WTC11 (cell line): ENCODE measurements at regions not wholly inside any gene's neighbourhood (a gene's known extent, or its start where the extent isn't known, plus 50 kb on each side); places are given as distances from the start of the nearest gene placed in this dataset.

ENCODE experiments used
- ATAC-seq: fragments of 200-7000 bp; cut with Tn5 transposase; 2 replicates; pipeline ENCODE4 v1.10.0; 2021; ENCODE audit warnings: mild to moderate bottlenecking, moderate library complexity
- CTCF ChIA-PET: fragments of 300-600 bp; sonication (Branson Sonifier 250); formaldehyde crosslinking; loops from one replicate; lab custom pipeline; 2021; ENCODE audit warnings: antibody characterized with exemption; lab: Charles Lee
- POLR2A ChIA-PET: fragments of 350-600 bp; sonication (Branson Sonifier 250); formaldehyde crosslinking; loops from one replicate; lab custom pipeline; 2021; ENCODE audit warnings: antibody characterized with exemption; lab: Charles Lee
- DNase-seq: peaks from one replicate; pipeline ENCODE4 v3.0.0; 2021; ENCODE audit warnings: low spot score
- H3K27ac Mint-ChIP-seq: 2 replicates; pipeline ENCODE4 v1.8.0; 2021; ENCODE audit warnings: mixed read lengths
- H3K27me3 Mint-ChIP-seq: 2 replicates; pipeline ENCODE4 v1.8.0; 2021; ENCODE audit warnings: low read depth, mild to moderate bottlenecking, moderate library complexity, mixed read lengths
- H3K36me3 Mint-ChIP-seq: 2 replicates; pipeline ENCODE4 v1.8.0; 2021; ENCODE audit warnings: mixed read lengths
- H3K4me1 Mint-ChIP-seq: 2 replicates; pipeline ENCODE4 v1.8.0; 2022; ENCODE audit warnings: mixed read lengths
- H3K4me3 Mint-ChIP-seq: 2 replicates; pipeline ENCODE4 v1.8.0; 2021; ENCODE audit warnings: mild to moderate bottlenecking, moderate library complexity, mixed read lengths
- H3K9me3 Mint-ChIP-seq: 2 replicates; pipeline ENCODE4 v1.8.0; 2021; ENCODE audit warnings: mixed read lengths
- CREM ChIP-seq: sonication (generic); formaldehyde crosslinking; IDR thresholded peaks from 2 replicates; pipeline ENCODE4 v1.8.1; 2022; ENCODE audit warnings: mild to moderate bottlenecking, missing genetic modification reagents, moderate library complexity
- ELF4 ChIP-seq: sonication (generic); formaldehyde crosslinking; IDR thresholded peaks from 2 replicates; pipeline ENCODE4 v1.8.1; 2022; ENCODE audit warnings: low read depth, mild to moderate bottlenecking, moderate library complexity, missing genetic modification reagents
- GABPB1 ChIP-seq: sonication (generic); formaldehyde crosslinking; IDR thresholded peaks from 2 replicates; pipeline ENCODE4 v1.8.1; 2023; ENCODE audit warnings: mild to moderate bottlenecking, missing genetic modification reagents
- GRHL2 ChIP-seq: fragments of 250-450 bp; sonication (Bioruptor Pico); IDR thresholded peaks from 2 replicates; pipeline ENCODE4 v1.8.0; 2022; ENCODE audit warnings: mild to moderate bottlenecking, moderate library complexity; ENCODE audit not compliant: insufficient replicate concordance, severe bottlenecking
- GTF2I ChIP-seq: fragments of 250-450 bp; sonication (Bioruptor Pico); conservative IDR thresholded peaks from 2 replicates; pipeline ENCODE4 v1.4.0; 2021; ENCODE audit warnings: mild to moderate bottlenecking
- HMGA2 ChIP-seq: fragments of 250-450 bp; sonication (Bioruptor Pico); IDR thresholded peaks from 2 replicates; pipeline ENCODE4 v1.4.0; 2021; ENCODE audit warnings: mild to moderate bottlenecking, moderate library complexity
- IRF2 ChIP-seq: sonication (generic); formaldehyde crosslinking; IDR thresholded peaks from 2 replicates; pipeline ENCODE4 v1.8.0; 2022; ENCODE audit warnings: low read depth, missing genetic modification reagents, borderline replicate concordance
- NFATC4 ChIP-seq: fragments of 250-450 bp; sonication (Bioruptor Pico); IDR thresholded peaks from 2 replicates; pipeline ENCODE4 v1.9.0; 2021; ENCODE audit warnings: mild to moderate bottlenecking
- NFE2L1 ChIP-seq: sonication (generic); formaldehyde crosslinking; IDR thresholded peaks from 2 replicates; pipeline ENCODE4 v1.8.1; 2023; ENCODE audit warnings: missing genetic modification reagents
- NR3C1 ChIP-seq: sonication (generic); formaldehyde crosslinking; conservative IDR thresholded peaks from 2 replicates; pipeline ENCODE4 v1.8.1; 2023; ENCODE audit warnings: low read depth, mild to moderate bottlenecking, missing genetic modification reagents
- SMAD4 ChIP-seq: sonication (generic); formaldehyde crosslinking; IDR thresholded peaks from 2 replicates; pipeline ENCODE4 v1.8.0; 2022; ENCODE audit warnings: mild to moderate bottlenecking, missing genetic modification reagents
- USF2 ChIP-seq: sonication (generic); formaldehyde crosslinking; IDR thresholded peaks from 2 replicates; pipeline ENCODE4 v1.8.1; 2023; ENCODE audit warnings: mild to moderate bottlenecking, missing genetic modification reagents, moderate library complexity
- ZNF121 ChIP-seq: sonication (generic); formaldehyde crosslinking; IDR thresholded peaks from 2 replicates; pipeline ENCODE4 v1.8.0; 2023; ENCODE audit warnings: missing genetic modification reagents
- ZNF232 ChIP-seq: sonication (generic); formaldehyde crosslinking; IDR thresholded peaks from 2 replicates; pipeline ENCODE4 v1.8.0; 2022; ENCODE audit warnings: mild to moderate bottlenecking, missing genetic modification reagents
- ZNF423 ChIP-seq: fragments of 250-450 bp; sonication (Bioruptor Pico); IDR thresholded peaks from 2 replicates; pipeline ENCODE4 v2.1.2; 2022; ENCODE audit warnings: mild to moderate bottlenecking, moderate library complexity
- TF ChIP-seq, protein P1 (sequence below): sonication (generic); formaldehyde crosslinking; IDR thresholded peaks from 2 replicates; pipeline ENCODE4 v1.8.1; 2022; ENCODE audit warnings: low read depth, mild to moderate bottlenecking, moderate library complexity, missing genetic modification reagents, borderline replicate concordance
- TF ChIP-seq, protein P2 (sequence below): sonication (generic); formaldehyde crosslinking; IDR thresholded peaks from 2 replicates; pipeline ENCODE4 v1.8.1; 2023; ENCODE audit warnings: mild to moderate bottlenecking, missing genetic modification reagents
- TF ChIP-seq, protein P3 (sequence below): fragments of 200-600 bp; IDR thresholded peaks from 2 replicates; pipeline ENCODE4 v1.8.0; 2022; ENCODE audit warnings: antibody characterized with exemption
- TF ChIP-seq, protein P4 (sequence below): fragments of 250-450 bp; sonication (Bioruptor Pico); IDR thresholded peaks from 2 replicates; pipeline ENCODE4 v1.9.0; 2021; ENCODE audit warnings: moderate library complexity, mild to moderate bottlenecking, inconsistent platforms, borderline replicate concordance
- TF ChIP-seq, protein P5 (sequence below): fragments of 250-450 bp; sonication (Bioruptor Pico); IDR thresholded peaks from 2 replicates; pipeline ENCODE4 v1.9.0; 2021; ENCODE audit warnings: mild to moderate bottlenecking, borderline replicate concordance

- no peaks in the 10 kb centered on the region for H3K4me1 Mint-ChIP-seq
- H3K36me3 Mint-ChIP-seq = peaks cover 3% of the 10 kb centered on the region; the same call in 1 of the 2 replicates
- H3K27me3 Mint-ChIP-seq = no peaks in the 10 kb centered on the region; the same call in 1 of the 2 replicates
- POLR2A ChIA-PET = no interaction called here
- peaks cover 7% of the 10 kb centered on the region for H3K9me3 Mint-ChIP-seq
- TF ChIP-seq USF2 = no peak
- TF ChIP-seq IRF2 (CRISPR knock-in tag) = no peak
- no peak for TF ChIP-seq ZNF121
- TF ChIP-seq, protein P1, sequence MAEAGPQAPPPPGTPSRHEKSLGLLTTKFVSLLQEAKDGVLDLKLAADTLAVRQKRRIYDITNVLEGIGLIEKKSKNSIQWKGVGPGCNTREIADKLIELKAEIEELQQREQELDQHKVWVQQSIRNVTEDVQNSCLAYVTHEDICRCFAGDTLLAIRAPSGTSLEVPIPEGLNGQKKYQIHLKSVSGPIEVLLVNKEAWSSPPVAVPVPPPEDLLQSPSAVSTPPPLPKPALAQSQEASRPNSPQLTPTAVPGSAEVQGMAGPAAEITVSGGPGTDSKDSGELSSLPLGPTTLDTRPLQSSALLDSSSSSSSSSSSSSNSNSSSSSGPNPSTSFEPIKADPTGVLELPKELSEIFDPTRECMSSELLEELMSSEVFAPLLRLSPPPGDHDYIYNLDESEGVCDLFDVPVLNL (CRISPR knock-in tag) = no peak
- no peak for TF ChIP-seq GABPB1
- TF ChIP-seq ZNF232 (CRISPR knock-in tag) = no peak
- no peak for TF ChIP-seq NFATC4 (CRISPR knock-in tag)
- TF ChIP-seq NR3C1 (CRISPR knock-in tag) = no peak
- TF ChIP-seq SMAD4 (CRISPR knock-in tag) = no peak
- no peak for TF ChIP-seq ZNF423 (CRISPR knock-in tag)
- no peak for TF ChIP-seq GRHL2 (CRISPR knock-in tag)
- TF ChIP-seq, protein P2, sequence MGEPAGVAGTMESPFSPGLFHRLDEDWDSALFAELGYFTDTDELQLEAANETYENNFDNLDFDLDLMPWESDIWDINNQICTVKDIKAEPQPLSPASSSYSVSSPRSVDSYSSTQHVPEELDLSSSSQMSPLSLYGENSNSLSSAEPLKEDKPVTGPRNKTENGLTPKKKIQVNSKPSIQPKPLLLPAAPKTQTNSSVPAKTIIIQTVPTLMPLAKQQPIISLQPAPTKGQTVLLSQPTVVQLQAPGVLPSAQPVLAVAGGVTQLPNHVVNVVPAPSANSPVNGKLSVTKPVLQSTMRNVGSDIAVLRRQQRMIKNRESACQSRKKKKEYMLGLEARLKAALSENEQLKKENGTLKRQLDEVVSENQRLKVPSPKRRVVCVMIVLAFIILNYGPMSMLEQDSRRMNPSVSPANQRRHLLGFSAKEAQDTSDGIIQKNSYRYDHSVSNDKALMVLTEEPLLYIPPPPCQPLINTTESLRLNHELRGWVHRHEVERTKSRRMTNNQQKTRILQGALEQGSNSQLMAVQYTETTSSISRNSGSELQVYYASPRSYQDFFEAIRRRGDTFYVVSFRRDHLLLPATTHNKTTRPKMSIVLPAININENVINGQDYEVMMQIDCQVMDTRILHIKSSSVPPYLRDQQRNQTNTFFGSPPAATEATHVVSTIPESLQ (CRISPR knock-in tag) = no peak
- TF ChIP-seq GTF2I (CRISPR knock-in tag) = no peak
- no peak for TF ChIP-seq HMGA2 (CRISPR knock-in tag)
- no peak for TF ChIP-seq ELF4 (CRISPR knock-in tag)
- no peak for TF ChIP-seq NFE2L1 (CRISPR knock-in tag)
- TF ChIP-seq, protein P3, sequence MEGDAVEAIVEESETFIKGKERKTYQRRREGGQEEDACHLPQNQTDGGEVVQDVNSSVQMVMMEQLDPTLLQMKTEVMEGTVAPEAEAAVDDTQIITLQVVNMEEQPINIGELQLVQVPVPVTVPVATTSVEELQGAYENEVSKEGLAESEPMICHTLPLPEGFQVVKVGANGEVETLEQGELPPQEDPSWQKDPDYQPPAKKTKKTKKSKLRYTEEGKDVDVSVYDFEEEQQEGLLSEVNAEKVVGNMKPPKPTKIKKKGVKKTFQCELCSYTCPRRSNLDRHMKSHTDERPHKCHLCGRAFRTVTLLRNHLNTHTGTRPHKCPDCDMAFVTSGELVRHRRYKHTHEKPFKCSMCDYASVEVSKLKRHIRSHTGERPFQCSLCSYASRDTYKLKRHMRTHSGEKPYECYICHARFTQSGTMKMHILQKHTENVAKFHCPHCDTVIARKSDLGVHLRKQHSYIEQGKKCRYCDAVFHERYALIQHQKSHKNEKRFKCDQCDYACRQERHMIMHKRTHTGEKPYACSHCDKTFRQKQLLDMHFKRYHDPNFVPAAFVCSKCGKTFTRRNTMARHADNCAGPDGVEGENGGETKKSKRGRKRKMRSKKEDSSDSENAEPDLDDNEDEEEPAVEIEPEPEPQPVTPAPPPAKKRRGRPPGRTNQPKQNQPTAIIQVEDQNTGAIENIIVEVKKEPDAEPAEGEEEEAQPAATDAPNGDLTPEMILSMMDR = no peak
- TF ChIP-seq, protein P4, sequence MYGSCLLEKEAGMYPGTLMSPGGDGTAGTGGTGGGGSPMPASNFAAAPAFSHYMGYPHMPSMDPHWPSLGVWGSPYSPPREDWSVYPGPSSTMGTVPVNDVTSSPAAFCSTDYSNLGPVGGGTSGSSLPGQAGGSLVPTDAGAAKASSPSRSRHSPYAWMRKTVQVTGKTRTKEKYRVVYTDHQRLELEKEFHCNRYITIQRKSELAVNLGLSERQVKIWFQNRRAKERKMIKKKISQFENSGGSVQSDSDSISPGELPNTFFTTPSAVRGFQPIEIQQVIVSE (CRISPR knock-in tag) = no peak
- TF ChIP-seq CREM (CRISPR knock-in tag) = no peak
- TF ChIP-seq, protein P5, sequence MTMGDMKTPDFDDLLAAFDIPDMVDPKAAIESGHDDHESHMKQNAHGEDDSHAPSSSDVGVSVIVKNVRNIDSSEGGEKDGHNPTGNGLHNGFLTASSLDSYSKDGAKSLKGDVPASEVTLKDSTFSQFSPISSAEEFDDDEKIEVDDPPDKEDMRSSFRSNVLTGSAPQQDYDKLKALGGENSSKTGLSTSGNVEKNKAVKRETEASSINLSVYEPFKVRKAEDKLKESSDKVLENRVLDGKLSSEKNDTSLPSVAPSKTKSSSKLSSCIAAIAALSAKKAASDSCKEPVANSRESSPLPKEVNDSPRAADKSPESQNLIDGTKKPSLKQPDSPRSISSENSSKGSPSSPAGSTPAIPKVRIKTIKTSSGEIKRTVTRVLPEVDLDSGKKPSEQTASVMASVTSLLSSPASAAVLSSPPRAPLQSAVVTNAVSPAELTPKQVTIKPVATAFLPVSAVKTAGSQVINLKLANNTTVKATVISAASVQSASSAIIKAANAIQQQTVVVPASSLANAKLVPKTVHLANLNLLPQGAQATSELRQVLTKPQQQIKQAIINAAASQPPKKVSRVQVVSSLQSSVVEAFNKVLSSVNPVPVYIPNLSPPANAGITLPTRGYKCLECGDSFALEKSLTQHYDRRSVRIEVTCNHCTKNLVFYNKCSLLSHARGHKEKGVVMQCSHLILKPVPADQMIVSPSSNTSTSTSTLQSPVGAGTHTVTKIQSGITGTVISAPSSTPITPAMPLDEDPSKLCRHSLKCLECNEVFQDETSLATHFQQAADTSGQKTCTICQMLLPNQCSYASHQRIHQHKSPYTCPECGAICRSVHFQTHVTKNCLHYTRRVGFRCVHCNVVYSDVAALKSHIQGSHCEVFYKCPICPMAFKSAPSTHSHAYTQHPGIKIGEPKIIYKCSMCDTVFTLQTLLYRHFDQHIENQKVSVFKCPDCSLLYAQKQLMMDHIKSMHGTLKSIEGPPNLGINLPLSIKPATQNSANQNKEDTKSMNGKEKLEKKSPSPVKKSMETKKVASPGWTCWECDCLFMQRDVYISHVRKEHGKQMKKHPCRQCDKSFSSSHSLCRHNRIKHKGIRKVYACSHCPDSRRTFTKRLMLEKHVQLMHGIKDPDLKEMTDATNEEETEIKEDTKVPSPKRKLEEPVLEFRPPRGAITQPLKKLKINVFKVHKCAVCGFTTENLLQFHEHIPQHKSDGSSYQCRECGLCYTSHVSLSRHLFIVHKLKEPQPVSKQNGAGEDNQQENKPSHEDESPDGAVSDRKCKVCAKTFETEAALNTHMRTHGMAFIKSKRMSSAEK (CRISPR knock-in tag) = no peak
- H3K4me3 Mint-ChIP-seq = no peak overlapping the region
- DNase-seq (no peak), ATAC-seq (no peak)
- H3K27ac Mint-ChIP-seq = no peak overlapping the region
- CTCF ChIA-PET = interaction anchor here (1.3 kb wide), 1 partner anchor 50 kb away, joined by 6 read pairs; no protein-coding TSS in a partner anchor
Measured at GRCh38 chr3:28617821-28618220, 269.2 kb upstream of the AZI2 start.
